HG02759 (cell line): ENCODE measurements at regions not wholly inside any gene's neighbourhood (a gene's known extent, or its start where the extent isn't known, plus 50 kb on each side); places are given as distances from the start of the nearest gene placed in this dataset.
"Not testable (repeated sequence)": the region's sequence is repeated elsewhere in the genome, so short reads cannot be mapped to it uniquely, and the experiment has no call there.

Experiments used
- ATAC-seq: cut with Tn5 transposase; IDR thresholded peaks from one replicate; pipeline ENCODE4 v1.9.1; 2021; ENCODE audit warnings: mild to moderate bottlenecking, moderate library complexity; ENCODE audit not compliant: unreplicated experiment

DNA sequence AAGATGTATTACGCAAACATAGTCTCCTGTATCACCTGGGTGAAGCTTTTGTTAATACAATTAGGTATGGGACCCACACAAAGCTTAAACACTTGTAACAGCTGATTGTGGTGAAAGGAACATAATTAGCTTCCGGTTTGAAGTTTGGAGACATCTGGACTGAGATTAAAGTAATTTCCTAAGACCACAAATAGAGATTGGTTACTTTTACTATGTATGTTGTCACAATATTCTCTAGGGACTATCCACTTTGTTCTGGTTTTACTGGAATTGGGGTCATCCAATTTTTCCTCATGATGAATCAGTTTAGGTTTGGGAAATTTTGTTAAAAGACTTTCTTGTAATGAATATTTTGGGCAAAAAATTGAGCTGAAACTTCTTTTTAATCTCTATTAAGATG lies 71.8 kb upstream of the SAMSN1 start:
- no peak for ATAC-seq

DNA sequence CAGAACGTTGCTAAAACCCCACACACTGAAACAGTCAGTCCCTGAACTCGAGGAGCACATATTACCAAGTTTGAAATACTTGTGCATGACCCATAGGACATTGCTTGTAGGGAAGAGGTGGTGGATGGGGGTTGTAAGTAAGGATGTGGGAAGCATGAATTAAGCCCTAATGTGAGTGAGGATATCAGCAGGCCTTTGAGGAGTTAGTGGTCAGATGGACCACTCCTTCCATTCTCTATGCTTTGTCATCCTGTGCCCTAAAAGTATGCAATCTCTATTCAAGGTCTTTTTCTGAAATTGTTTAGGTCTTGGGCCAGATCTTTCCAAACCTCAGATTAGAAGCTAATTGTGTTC lies 70.9 kb upstream of the SAMSN1 start:
- ATAC-seq: no peak

DNA sequence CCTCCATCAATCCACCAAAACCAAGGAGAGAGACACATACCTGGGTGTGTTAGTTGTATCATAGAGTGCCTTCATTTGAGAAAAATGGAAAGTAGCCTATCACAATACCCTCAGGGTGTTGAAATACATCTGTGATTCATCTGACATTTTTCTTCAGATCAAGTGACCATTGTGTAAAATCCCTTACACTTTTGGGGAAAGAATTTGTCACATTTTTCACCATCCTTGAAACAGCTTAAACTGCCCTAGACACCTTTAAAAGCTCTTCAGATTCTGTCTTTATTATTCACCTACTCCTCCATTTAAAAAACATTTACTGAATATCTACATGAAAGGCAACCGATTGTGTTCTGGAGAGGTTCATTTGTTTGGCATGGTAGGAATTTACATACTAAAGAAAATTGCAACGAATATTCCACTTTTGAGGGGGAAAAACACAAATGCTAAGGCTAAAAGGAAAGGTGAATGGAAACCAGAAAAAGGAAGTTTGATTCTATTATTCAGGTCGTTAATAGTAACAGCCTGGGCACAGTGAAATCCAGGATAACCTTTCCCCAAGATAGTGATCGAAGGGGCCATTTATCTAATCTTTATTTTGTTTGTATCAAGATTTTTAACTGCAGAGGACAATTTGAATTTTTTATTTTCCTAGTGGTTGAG lies 70.4 kb upstream of the SAMSN1 start:
- no peak for ATAC-seq

DNA sequence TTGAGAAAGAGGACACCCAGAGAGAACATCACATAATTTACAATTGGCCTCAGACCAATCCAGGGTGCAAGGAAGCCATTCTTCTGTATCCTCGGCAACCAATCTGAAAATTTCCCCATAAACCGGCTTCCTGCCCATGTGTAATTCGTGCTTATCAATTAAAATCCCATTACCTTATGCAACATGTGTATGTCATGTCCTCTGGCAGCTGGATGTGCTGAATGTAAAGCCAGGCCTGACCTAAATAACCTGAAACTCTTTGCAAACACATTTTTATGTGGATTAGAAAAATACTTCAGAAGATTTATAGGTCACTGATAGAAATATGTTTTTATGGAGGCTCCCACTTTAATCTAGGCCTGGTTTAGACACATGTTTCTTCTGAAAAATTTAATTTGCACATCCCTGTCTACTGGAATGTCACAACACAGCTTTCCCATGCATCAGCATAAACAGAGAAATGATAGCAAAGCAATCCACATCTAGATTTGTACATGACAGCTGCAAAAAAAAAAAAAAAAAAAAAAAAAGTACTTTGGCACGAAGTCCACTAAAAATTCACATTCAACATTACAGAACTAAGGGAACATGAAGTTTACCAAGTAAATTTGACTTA lies 69.4 kb upstream of the SAMSN1 start:
- no peak for ATAC-seq

DNA sequence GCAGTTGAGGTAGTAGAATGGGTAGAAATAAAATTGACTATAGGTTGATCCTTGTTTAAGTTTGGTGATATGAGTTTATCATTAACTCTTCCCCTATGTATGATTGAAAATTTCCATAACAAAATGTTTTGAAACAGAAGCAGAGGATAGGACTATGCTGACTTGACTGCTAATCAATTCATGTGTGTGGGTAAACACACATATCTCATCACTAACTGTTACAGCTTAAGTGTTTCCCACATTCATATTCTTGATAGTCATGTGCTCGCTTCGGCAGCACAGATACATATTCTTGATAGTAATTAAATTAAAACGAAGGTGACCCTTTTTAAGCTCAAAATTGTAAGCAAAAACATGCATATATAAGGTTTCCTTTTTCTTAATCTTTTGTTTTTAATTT lies 68.2 kb upstream of the SAMSN1 start:
- ATAC-seq: no peak

DNA sequence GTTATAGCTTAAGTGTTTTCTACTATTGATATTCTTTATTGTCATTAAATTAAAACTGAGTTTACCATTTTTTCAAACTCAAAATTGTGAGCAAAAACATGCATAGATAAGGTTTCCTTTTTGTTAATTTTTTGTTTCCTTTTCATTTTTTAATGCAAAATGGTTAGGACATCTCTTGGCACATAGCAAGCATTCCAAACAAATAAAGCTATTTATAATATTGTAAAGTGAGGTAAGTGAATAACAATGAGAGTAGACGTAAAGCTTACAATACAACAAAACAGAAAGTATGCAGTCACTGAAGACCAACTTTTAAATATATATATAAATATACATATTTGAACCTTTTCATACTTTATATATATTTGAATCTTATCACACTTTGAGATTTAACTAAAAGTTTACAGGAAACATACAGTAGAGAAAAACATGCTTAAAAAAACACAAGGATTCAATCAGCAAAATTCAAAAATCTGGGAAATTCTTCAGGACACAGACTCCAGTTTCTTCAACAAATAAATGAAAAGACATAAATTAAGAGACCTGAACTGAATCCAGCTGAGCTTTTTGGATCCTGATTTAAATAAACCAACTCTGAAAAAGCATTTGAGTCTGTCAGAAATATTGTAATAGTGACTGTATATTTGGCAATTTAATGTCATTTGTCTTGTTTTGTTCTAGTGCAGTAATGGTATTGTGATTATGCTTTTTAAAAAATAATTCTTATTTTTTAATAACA lies 67.5 kb upstream of the SAMSN1 start:
- ATAC-seq: no peak

DNA sequence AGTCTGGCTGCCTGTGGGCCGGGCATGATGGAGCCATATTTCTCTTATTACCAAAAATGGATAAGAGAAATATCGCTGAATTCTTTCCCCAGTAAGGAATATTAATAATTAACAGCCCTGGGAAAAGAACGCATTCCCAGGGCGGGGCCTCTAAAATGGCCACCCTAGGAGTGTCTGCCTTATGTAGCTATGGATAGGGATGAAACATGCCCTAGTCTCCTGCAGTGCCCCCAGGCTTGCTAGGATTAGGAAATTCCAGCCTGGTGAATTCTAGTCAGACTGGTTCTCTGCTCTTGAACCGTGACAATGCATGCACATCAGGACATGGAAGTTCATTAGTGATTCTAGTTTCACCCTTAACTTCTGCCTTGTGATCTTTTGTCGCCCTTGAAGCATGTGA lies 64.0 kb upstream of the SAMSN1 start:
- ATAC-seq: not testable (repeated sequence)

DNA sequence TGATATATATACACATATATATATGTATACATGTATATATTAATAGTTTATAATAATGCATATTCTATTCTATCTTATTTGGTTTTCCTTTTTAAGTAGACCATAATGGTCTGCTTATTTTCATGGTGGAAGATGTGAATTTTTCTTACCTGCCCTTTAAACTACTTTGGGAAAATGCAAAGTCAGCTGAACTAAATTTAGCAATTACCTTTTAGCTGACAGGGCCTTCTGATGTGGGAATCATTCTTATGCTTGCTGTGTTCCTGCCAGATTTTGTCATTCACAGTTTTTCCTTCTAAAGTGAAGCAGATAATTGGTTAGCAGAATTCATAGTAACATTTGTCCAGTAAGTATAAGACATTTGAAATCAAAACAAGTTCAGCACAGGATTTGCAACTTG lies 63.2 kb upstream of the SAMSN1 start:
- no peak for ATAC-seq

DNA sequence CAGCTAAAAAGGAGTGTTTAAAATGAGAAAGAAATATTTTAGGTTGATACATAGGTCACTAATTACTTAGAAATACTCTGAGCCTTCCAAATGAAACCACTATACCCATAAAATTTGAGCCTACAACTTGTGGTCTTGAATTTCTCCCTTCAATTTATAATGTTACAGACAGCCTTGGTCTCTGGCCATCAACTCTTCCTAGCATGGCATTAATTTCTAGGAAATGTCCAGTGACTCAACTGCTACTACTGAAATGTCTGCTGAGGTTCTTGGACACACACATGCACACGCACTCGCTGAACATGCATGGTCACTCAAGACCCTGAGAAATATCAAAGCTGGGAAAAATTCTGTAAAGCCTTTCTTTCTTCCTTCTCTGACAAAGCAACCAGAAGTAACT lies 61.1 kb upstream of the SAMSN1 start:
- no peak for ATAC-seq

DNA sequence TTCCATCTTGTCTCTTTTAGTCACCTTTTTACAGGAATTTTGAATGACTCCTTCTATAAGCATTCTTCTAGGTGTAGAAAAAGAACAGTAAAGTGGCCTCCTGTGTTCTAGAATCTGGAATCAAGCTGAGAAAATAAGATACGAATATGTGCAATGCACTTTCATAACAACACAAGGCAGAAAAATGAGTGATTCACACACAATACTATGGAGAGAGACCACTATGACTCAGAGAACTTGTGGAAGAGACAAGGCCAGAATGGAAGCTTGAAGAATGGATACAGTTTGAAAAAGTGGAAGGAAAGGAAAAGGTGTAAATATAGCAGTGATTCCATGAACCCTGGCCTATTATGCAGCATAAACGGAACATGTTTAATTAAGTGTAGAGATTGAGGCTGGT lies 57.1 kb upstream of the SAMSN1 start:
- ATAC-seq: no peak

DNA sequence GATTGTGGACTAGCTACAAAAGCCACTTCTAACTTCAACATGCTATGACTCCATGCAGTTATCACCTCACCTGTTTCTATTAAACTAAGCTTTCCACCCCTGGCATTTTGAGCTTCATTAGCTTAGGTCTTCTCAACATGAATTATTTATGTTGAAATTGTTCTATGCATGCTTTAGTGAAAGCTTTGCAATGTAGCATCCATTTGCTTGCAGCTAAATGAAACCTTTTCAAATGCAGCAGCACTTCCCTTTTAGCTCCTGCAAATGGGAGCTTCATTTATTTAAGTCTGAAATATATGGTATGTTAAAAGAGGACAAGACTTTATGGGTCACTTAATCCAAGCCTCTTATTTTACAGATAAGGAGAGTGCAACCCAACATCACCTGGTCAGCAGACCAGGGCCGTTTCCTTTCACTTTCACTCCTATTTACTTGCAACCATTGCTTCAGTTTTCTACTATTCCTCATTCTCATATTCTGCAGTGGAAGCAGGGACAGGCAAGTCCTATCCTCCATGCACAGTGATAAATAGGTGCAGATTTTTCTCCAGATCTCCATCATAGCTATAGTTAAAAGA lies 56.4 kb upstream of the SAMSN1 start:
- ATAC-seq: peak; percentile 90

DNA sequence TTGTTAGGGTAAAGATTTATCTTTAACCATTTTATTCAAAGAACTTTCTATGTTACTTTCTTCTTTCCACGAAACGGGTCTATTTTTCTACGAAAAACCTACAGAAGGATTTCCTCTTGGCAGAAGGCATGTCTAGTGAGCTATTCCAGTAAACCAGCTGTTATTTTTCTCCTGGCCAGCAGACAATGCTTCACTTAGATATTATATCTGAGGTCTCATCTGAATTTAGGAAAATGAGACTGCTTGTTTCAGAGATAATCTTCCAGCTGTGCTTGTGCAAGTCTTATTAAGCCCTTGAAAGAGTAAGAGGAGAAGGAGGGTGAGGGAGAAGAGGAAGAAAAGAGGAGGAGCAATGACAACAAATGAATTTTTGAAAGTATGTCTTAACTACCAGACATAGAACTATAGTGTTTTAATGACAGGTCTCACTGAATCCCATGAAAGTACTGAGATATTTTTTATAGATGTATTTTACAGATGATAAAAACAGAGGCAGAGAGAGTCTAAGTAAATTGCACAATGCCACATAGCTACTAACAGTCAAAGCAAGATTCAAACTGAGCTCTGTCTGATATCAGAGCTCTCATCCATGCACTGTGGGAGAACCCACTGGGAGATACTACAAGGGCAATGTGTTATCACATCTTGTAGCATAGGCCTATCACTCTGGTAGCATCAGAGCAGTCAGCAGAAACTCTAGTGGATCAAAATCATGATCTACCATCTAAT lies 54.6 kb upstream of the SAMSN1 start:
- ATAC-seq: no peak

DNA sequence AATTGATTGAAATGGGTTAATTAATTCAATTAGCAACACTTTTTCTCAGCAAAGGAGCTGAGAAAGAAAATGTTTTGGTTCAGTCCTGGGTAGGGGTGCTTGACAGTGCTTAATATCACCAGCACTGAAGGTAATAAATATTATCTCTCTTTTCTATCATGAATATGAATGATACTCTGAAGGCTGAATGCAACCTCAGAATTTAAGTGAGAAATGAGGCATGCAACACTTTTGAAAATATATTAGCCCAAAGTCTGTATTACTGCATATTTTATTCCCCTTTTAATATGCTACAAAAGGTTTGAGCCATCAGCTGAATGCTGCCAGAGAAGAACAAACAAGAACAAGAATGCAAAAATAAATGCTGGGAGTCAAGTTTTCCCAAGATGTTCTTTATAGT lies 52.0 kb upstream of the SAMSN1 start:
- no peak for ATAC-seq
